Neural cell (in vitro differentiated cells): ENCODE measurements at regions not wholly inside any gene's neighbourhood (a gene's known extent, or its start where the extent isn't known, plus 50 kb on each side); places are given as distances from the start of the nearest gene placed in this dataset.

ENCODE experiments used
- H2AFZ ChIP-seq: fragments of 200-600, 300-800 bp; sonication (generic), shearing (Covaris generic); 2 replicates; pipeline ENCODE4 v1.6.0; 2014; ENCODE audit warnings: low read depth, mild to moderate bottlenecking, antibody characterized with exemption, low read length, moderate library complexity
- H3F3A ChIP-seq: fragments of 200-600 bp; shearing (Covaris generic); 2 replicates; pipeline ENCODE4 v1.6.1; 2016; ENCODE audit warnings: mild to moderate bottlenecking, moderate library complexity, mixed read lengths, antibody characterized with exemption, low read length; ENCODE audit not compliant: insufficient read depth, poor library complexity, severe bottlenecking
- H3K27ac ChIP-seq: fragments of 200-600, 300-800 bp; sonication (generic), shearing (Covaris generic); 2 replicates; pipeline ENCODE4 v1.5.1; 2014; ENCODE audit warnings: mild to moderate bottlenecking, low read length, moderate library complexity
- H3K27me3 ChIP-seq: fragments of 300-800, 200-600 bp; sonication (generic), shearing (Covaris generic); 2 replicates; pipeline ENCODE4 v1.6.0; 2014; ENCODE audit warnings: mild to moderate bottlenecking, low read depth, low read length, moderate library complexity; ENCODE audit not compliant: insufficient read depth
- H3K36me3 ChIP-seq: fragments of 300-800, 200-600 bp; sonication (generic), shearing (Covaris generic); 2 replicates; pipeline ENCODE4 v1.5.1; 2014; ENCODE audit warnings: mild to moderate bottlenecking, antibody characterized with exemption, low read length, moderate library complexity; ENCODE audit not compliant: insufficient read depth
- H3K4me2 ChIP-seq: fragments of 300-800, 200-600 bp; sonication (generic), shearing (Covaris generic); 2 replicates; pipeline ENCODE4 v1.6.0; 2014; ENCODE audit warnings: mild to moderate bottlenecking, low read length
- H3K4me3 ChIP-seq: fragments of 300-800, 200-600 bp; sonication (generic), shearing (Covaris generic); 2 replicates; pipeline ENCODE4 v1.5.1; 2014; ENCODE audit warnings: mild to moderate bottlenecking, low read length, moderate library complexity
- H3K79me2 ChIP-seq: fragments of 200-600 bp; shearing (Covaris generic); replicated peaks from 2 replicates; pipeline ENCODE4 v1.6.0; 2014; ENCODE audit warnings: mild to moderate bottlenecking, low read length, moderate library complexity; ENCODE audit not compliant: insufficient read depth
- H3K9ac ChIP-seq: fragments of 300-800, 200-600 bp; sonication (generic), shearing (Covaris generic); 2 replicates; pipeline ENCODE4 v1.6.1; 2016; ENCODE audit warnings: mild to moderate bottlenecking, low read length, mixed read lengths
- H3K9me2 ChIP-seq: fragments of 200-600 bp; shearing (Covaris generic); 2 replicates; pipeline ENCODE4 v1.6.1; 2016; ENCODE audit warnings: mild to moderate bottlenecking, low read length, mixed read lengths; ENCODE audit not compliant: insufficient read depth
- H3K9me3 ChIP-seq: fragments of 200-600, 300-800 bp; sonication (generic), shearing (Covaris generic); 2 replicates; pipeline ENCODE4 v1.6.1; 2016; ENCODE audit warnings: mild to moderate bottlenecking, mixed run types, low read length, moderate library complexity, mixed read lengths
- H4K20me1 ChIP-seq: fragments of 200-600 bp; shearing (Covaris generic); 2 replicates; pipeline ENCODE4 v1.6.1; 2016; ENCODE audit warnings: mild to moderate bottlenecking, mixed run types; ENCODE audit not compliant: insufficient read depth
- EP300 ChIP-seq: fragments of 450-650 bp; conservative IDR thresholded peaks from 2 replicates; pipeline ENCODE4 v1.6.1; 2014; ENCODE audit warnings: antibody characterized with exemption, mild to moderate bottlenecking, moderate library complexity; ENCODE audit not compliant: poor library complexity, severe bottlenecking
- EZH2 ChIP-seq: fragments of 200-600, 300-800 bp; shearing (Covaris generic), sonication (generic); IDR thresholded peaks from 2 replicates; pipeline ENCODE4 v1.6.1; 2014; ENCODE audit warnings: antibody characterized with exemption, low read length, borderline replicate concordance, mild to moderate bottlenecking; ENCODE audit not compliant: insufficient read depth, poor library complexity, severe bottlenecking
- MXI1 ChIP-seq: fragments of 450-650 bp; conservative IDR thresholded peaks from 2 replicates; pipeline ENCODE4 v1.6.1; 2014; ENCODE audit warnings: antibody characterized with exemption, mild to moderate bottlenecking; ENCODE audit not compliant: poor library complexity, severe bottlenecking
- POLR2AphosphoS5 ChIP-seq: IDR thresholded peaks from 2 replicates; pipeline ENCODE4 v1.6.1; 2012
- RAD21 ChIP-seq: fragments of 450-650 bp; conservative IDR thresholded peaks from 2 replicates; pipeline ENCODE4 v1.6.1; 2014; ENCODE audit warnings: antibody characterized with exemption, mild to moderate bottlenecking, moderate library complexity
- SMC3 ChIP-seq: fragments of 450-650 bp; conservative IDR thresholded peaks from 2 replicates; pipeline ENCODE4 v1.6.1; 2014; ENCODE audit warnings: antibody characterized with exemption, mild to moderate bottlenecking, moderate library complexity; ENCODE audit not compliant: poor library complexity
- TAF1 ChIP-seq: IDR thresholded peaks from 2 replicates; pipeline ENCODE4 v1.6.1; 2012; ENCODE audit warnings: low read depth
- TF ChIP-seq, protein P1 (sequence below): fragments of 450-650 bp; IDR thresholded peaks from 2 replicates; pipeline ENCODE4 v1.5.1; 2014; ENCODE audit warnings: antibody characterized with exemption, mild to moderate bottlenecking, moderate library complexity; ENCODE audit not compliant: poor library complexity, severe bottlenecking
- TF ChIP-seq, protein P2 (sequence below): IDR thresholded peaks from 2 replicates; pipeline ENCODE4 v1.6.1; 2012; ENCODE audit warnings: borderline replicate concordance

DNA sequence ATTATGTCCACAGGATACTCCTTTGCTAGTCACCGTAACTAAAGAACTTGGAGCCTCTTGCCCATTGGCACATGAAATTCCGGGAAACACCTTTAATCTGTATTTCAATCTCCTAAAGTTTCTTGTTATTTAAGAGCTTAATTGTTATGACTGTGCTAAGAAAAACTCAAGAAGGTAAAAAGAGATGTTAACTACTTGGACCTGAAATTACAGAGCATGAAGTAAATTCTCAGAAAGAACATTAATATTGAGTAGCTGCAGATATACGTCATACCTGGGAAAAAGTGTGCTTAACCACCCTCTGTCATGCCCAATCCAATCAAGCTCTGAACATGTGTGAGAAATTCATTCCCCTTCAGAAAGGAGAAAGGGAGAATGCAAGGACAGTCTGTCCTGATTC is 394.9 kb upstream of the PTGER4 start:
- H2AFZ ChIP-seq, result no peak overlapping the region
- TF ChIP-seq RAD21 (no peak), POLR2AphosphoS5 (no peak), EP300 (no peak), MXI1 (no peak), SMC3 (no peak), TAF1 (no peak), EZH2 (no peak)
- TF ChIP-seq, protein P1, sequence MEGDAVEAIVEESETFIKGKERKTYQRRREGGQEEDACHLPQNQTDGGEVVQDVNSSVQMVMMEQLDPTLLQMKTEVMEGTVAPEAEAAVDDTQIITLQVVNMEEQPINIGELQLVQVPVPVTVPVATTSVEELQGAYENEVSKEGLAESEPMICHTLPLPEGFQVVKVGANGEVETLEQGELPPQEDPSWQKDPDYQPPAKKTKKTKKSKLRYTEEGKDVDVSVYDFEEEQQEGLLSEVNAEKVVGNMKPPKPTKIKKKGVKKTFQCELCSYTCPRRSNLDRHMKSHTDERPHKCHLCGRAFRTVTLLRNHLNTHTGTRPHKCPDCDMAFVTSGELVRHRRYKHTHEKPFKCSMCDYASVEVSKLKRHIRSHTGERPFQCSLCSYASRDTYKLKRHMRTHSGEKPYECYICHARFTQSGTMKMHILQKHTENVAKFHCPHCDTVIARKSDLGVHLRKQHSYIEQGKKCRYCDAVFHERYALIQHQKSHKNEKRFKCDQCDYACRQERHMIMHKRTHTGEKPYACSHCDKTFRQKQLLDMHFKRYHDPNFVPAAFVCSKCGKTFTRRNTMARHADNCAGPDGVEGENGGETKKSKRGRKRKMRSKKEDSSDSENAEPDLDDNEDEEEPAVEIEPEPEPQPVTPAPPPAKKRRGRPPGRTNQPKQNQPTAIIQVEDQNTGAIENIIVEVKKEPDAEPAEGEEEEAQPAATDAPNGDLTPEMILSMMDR, result no peak
- TF ChIP-seq, protein P2, sequence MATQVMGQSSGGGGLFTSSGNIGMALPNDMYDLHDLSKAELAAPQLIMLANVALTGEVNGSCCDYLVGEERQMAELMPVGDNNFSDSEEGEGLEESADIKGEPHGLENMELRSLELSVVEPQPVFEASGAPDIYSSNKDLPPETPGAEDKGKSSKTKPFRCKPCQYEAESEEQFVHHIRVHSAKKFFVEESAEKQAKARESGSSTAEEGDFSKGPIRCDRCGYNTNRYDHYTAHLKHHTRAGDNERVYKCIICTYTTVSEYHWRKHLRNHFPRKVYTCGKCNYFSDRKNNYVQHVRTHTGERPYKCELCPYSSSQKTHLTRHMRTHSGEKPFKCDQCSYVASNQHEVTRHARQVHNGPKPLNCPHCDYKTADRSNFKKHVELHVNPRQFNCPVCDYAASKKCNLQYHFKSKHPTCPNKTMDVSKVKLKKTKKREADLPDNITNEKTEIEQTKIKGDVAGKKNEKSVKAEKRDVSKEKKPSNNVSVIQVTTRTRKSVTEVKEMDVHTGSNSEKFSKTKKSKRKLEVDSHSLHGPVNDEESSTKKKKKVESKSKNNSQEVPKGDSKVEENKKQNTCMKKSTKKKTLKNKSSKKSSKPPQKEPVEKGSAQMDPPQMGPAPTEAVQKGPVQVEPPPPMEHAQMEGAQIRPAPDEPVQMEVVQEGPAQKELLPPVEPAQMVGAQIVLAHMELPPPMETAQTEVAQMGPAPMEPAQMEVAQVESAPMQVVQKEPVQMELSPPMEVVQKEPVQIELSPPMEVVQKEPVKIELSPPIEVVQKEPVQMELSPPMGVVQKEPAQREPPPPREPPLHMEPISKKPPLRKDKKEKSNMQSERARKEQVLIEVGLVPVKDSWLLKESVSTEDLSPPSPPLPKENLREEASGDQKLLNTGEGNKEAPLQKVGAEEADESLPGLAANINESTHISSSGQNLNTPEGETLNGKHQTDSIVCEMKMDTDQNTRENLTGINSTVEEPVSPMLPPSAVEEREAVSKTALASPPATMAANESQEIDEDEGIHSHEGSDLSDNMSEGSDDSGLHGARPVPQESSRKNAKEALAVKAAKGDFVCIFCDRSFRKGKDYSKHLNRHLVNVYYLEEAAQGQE, result no peak
- H3K79me2 ChIP-seq, result no peaks in the 10 kb centered on the region
- H3K27ac ChIP-seq, result no peak overlapping the region
- no peaks in the 10 kb centered on the region for H3K27me3 ChIP-seq
- H3K9me2 ChIP-seq, result no peaks in the 10 kb centered on the region
- H4K20me1 ChIP-seq, result no peaks in the 10 kb centered on the region
- no peaks in the 10 kb centered on the region for H3F3A ChIP-seq
- H3K4me3 ChIP-seq, result no peak overlapping the region
- H3K36me3 ChIP-seq, result no peaks in the 10 kb centered on the region
- H3K4me2 ChIP-seq, result no peak overlapping the region
- no peak overlapping the region for H3K9ac ChIP-seq
- no peaks in the 10 kb centered on the region for H3K9me3 ChIP-seq

DNA sequence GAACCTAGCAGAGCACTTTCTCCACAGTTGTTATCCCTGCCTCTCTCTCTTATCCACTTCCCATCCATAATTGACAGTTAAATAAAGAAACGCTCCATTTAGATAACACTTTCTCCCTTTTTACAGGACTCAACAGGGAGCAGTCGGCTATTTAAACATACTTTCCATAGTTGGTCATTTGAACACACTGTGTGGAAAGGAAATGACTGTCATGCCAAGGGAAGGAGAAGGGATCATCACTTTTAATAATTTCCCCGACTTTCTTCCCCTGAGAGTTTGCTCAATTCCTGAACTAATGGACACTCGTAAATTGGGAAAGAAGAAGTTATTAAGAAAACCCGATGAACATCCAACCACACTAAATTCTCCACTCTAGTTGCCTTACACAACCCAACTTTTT is 400.8 kb upstream of the PTGER4 start:
- Histone ChIP-seq H3K27me3 (no peaks in the 10 kb centered on the region), H3F3A (no peaks in the 10 kb centered on the region), H3K9me3 (no peaks in the 10 kb centered on the region), H3K9ac (no peak overlapping the region), H3K4me2 (no peak overlapping the region), H3K79me2 (no peaks in the 10 kb centered on the region), H3K27ac (no peak overlapping the region), H4K20me1 (no peaks in the 10 kb centered on the region), H3K4me3 (no peak overlapping the region), H3K36me3 (no peaks in the 10 kb centered on the region), H2AFZ (no peak overlapping the region), H3K9me2 (no peaks in the 10 kb centered on the region)
- TF ChIP-seq RAD21, result no peak
- no peak for TF ChIP-seq MXI1
- TF ChIP-seq EP300, result no peak
- no peak for TF ChIP-seq SMC3
- no peak for TF ChIP-seq POLR2AphosphoS5
- TF ChIP-seq, protein P2, result no peak
- TF ChIP-seq EZH2, result no peak
- TF ChIP-seq, protein P1, result no peak
- TF ChIP-seq TAF1, result no peak
